Sigmoid colon (tissue), 6 donors: ENCODE measurements at regions not wholly inside any gene's neighbourhood (a gene's known extent, or its start where the extent isn't known, plus 50 kb on each side); places are given as distances from the start of the nearest gene placed in this dataset.
"Not testable (repeated sequence)": the region's sequence is repeated elsewhere in the genome, so short reads cannot be mapped to it uniquely, and the experiment has no call there.

ENCODE experiments used
- DNase-seq: peaks from one replicate; pipeline ENCODE4 v3.0.0-alpha.2; 2019
- H3K27ac ChIP-seq, 4 donors: fragments of 200-600 bp; sonication (generic); one replicate each; pipeline ENCODE4 v1.5.1; 2016 to 2019; ENCODE audit warnings: mild to moderate bottlenecking in 1 of 4
- H3K27me3 ChIP-seq, 3 donors: fragments of 200-600 bp; sonication (generic); one replicate each; pipeline ENCODE4 v1.5.1; 2019; ENCODE audit warnings: mild to moderate bottlenecking in 1 of 3
- H3K36me3 ChIP-seq, 4 donors: fragments of 200-600 bp; sonication (generic); one replicate each; pipeline ENCODE4 v1.5.1; 2016 to 2019
- H3K4me1 ChIP-seq, 4 donors: fragments of 200-600 bp; sonication (generic); one replicate each; pipeline ENCODE4 v1.5.1; 2017 to 2019
- H3K4me3 ChIP-seq, 4 donors: fragments of 200-600 bp; sonication (generic); one replicate each; pipeline ENCODE4 v1.5.1; 2017 to 2019; ENCODE audit warnings: mild to moderate bottlenecking in 2 of 4, moderate library complexity in 1 of 4
- H3K9me3 ChIP-seq, 4 donors: fragments of 200-600 bp in 3 of 4; sonication (generic) in 3 of 4; one replicate each; pipeline versions ENCODE4 v1.5.1 to v1.6.1; 2013 to 2019
- CTCF ChIP-seq, 4 experiments: fragments of 450-650 bp in 3 of 4; fragments of 200-600 bp in 1 of 4; IDR thresholded peaks; one replicate each; pipeline ENCODE4 v1.5.1; 2016 to 2019; ENCODE audit warnings: antibody characterized with exemption in 4 of 4, mild to moderate bottlenecking in 3 of 4, moderate library complexity in 2 of 4
- EP300 ChIP-seq, 4 donors: sonication (generic); formaldehyde crosslinking; IDR thresholded peaks; one replicate each; pipeline ENCODE4 v1.6.1; 2017; ENCODE audit warnings: antibody characterized with exemption in 4 of 4
- POLR2A ChIP-seq, 2 donors: fragments of 450-650 bp; IDR thresholded peaks; one replicate each; pipeline ENCODE4 v1.6.1; 2016; ENCODE audit warnings: antibody characterized with exemption in 2 of 2, mild to moderate bottlenecking in 2 of 2, moderate library complexity in 2 of 2
- POLR2AphosphoS5 ChIP-seq, 4 donors: sonication (generic); formaldehyde crosslinking; IDR thresholded peaks; one replicate each; pipeline ENCODE4 v1.6.1; 2017; ENCODE audit warnings: antibody characterized with exemption in 4 of 4
- WGBS, 2 donors: extraction: QIAGEN DNeasy Blood & Tissue Kit; methylation state at CpG; one replicate each; pipeline ENCODE4 v1.1.7; 2013; 5-methylcytosine and 5-hydroxymethylcytosine counted together
- intact Hi-C: fragments of 100-400 bp; cut with DNase I; formaldehyde crosslinking; loops from one replicate; pipeline ENCODE4 v1.15.1; 2023
- donor health status: healthy with polysubstance abuse.
- donor health status: healthy.

GRCh38 chr2:13666582-13667414, 950.1 kb downstream of the TRIB2 start:
- no peaks in the 10 kb centered on the region for H3K27me3 ChIP-seq
- DNase-seq: no peak
- no peaks in the 10 kb centered on the region for H3K36me3 ChIP-seq
- H3K4me1 ChIP-seq: no peaks in the 10 kb centered on the region
- H3K27ac ChIP-seq: no peak overlapping the region
- 38 to 56% methylated on average over 3 of the region's 3 CpGs for WGBS, 2 donors
- intact Hi-C loops: no loop called here
- TF ChIP-seq POLR2AphosphoS5 (IDR thresholded peaks at IDR 0.05): no peak
- TF ChIP-seq POLR2A (IDR thresholded peaks at IDR 0.05): no peak
- no peak for TF ChIP-seq CTCF (IDR thresholded peaks at IDR 0.05)
- no peak for TF ChIP-seq EP300 (IDR thresholded peaks at IDR 0.05)
- H3K4me3 ChIP-seq: no peak overlapping the region
- H3K9me3 ChIP-seq: no peaks in the 10 kb centered on the region

GRCh38 chr2:13667415-13667757, 950.6 kb downstream of the TRIB2 start:
- no peaks in the 10 kb centered on the region for H3K4me1 ChIP-seq
- no peaks in the 10 kb centered on the region for H3K27me3 ChIP-seq
- TF ChIP-seq POLR2AphosphoS5 (IDR thresholded peaks at IDR 0.05) (no peak), CTCF (IDR thresholded peaks at IDR 0.05) (no peak), POLR2A (IDR thresholded peaks at IDR 0.05) (no peak), EP300 (IDR thresholded peaks at IDR 0.05) (no peak)
- H3K27ac ChIP-seq: no peak overlapping the region
- no peaks in the 10 kb centered on the region for H3K36me3 ChIP-seq
- 82 to 89% methylated on average over 1 of the region's 1 CpG for WGBS, 2 donors
- no peaks in the 10 kb centered on the region for H3K9me3 ChIP-seq
- intact Hi-C loops: no loop called here
- H3K4me3 ChIP-seq: no peak overlapping the region
- DNase-seq: no peak

- TF ChIP-seq CTCF (IDR thresholded peaks at IDR 0.05) (no peak), POLR2AphosphoS5 (IDR thresholded peaks at IDR 0.05) (no peak), EP300 (IDR thresholded peaks at IDR 0.05) (no peak), POLR2A (IDR thresholded peaks at IDR 0.05) (no peak)
- Histone ChIP-seq H3K4me1 (no peaks in the 10 kb centered on the region), H3K27ac (no peak overlapping the region), H3K4me3 (no peak overlapping the region), H3K9me3 (no peaks in the 10 kb centered on the region), H3K27me3 (no peaks in the 10 kb centered on the region), H3K36me3 (no peaks in the 10 kb centered on the region)
- DNase-seq: no peak
- whole genome bisulfite sequencing, 2 donors: 42 to 54% methylated on average over 3 of the region's 3 CpGs
- intact Hi-C loops: no loop called here
These were observed 952.9 kb downstream of the TRIB2 start for GRCh38 chr2:13669607-13670006.

- H3K9me3 ChIP-seq, H3K4me3 ChIP-seq, H3K36me3 ChIP-seq, intact Hi-C loops, H3K27ac ChIP-seq, H3K4me1 ChIP-seq, DNase-seq, H3K27me3 ChIP-seq: not testable (repeated sequence)
These were observed 957.1 kb downstream of the TRIB2 start for GRCh38 chr2:13673821-13674220.

GRCh38 chr2:13676269-13676668, 956.2 kb upstream of the LRATD1 start:
- H3K4me1 ChIP-seq: no peaks in the 10 kb centered on the region
- intact Hi-C loops: no loop called here
- H3K27me3 ChIP-seq: no peaks in the 10 kb centered on the region
- DNase-seq: no peak
- H3K4me3 ChIP-seq: no peak overlapping the region
- no peak overlapping the region for H3K27ac ChIP-seq
- H3K9me3 ChIP-seq: peaks cover 0 to 2% (median 0%) of the 10 kb centered on the region in 4 donors
- TF ChIP-seq CTCF (IDR thresholded peaks at IDR 0.05): no peak
- TF ChIP-seq EP300 (IDR thresholded peaks at IDR 0.05): no peak
- no peak for TF ChIP-seq POLR2AphosphoS5 (IDR thresholded peaks at IDR 0.05)
- no peak for TF ChIP-seq POLR2A (IDR thresholded peaks at IDR 0.05)
- no peaks in the 10 kb centered on the region for H3K36me3 ChIP-seq
- 66 to 70% methylated on average over 2 of the region's 2 CpGs for WGBS, 2 donors
